Hindlimb muscle (tissue), 1 donor: ENCODE measurements at regions not wholly inside any gene's neighbourhood (a gene's known extent, or its start where the extent isn't known, plus 50 kb on each side); places are given as distances from the start of the nearest gene placed in this dataset.

Source experiments
- DNase-seq: peaks from one replicate; pipeline ENCODE4 v3.0.0-alpha.2; 2013

DNA sequence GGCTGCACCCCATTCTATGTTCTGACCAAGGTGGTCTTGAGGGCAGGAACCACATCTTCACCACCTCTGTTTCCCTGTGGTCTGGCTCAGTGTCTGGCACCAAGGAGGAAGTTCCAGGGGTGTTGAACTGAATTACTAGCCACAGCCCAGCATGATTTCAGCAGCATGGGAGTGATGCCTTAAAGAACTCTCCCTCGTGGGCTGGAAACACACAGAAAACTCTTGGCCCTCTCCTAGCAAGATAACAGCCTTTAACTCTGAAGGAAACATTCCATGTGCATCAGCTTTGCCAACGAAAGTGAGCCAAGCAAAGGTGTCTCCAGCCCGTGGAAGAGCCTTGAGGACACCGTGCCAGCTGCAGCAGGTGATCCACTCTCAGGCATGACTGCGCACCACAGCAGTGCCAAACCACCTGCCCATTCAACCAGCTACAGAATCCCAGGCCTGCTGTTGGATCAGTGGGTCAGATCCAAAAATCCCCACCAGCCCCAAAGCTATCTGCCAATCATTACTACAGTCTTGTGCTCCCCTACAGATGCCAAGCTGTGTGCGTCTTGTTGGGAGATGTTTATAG, 124.8 kb downstream of the TTC32 start:
- no peak for DNase-seq

DNA sequence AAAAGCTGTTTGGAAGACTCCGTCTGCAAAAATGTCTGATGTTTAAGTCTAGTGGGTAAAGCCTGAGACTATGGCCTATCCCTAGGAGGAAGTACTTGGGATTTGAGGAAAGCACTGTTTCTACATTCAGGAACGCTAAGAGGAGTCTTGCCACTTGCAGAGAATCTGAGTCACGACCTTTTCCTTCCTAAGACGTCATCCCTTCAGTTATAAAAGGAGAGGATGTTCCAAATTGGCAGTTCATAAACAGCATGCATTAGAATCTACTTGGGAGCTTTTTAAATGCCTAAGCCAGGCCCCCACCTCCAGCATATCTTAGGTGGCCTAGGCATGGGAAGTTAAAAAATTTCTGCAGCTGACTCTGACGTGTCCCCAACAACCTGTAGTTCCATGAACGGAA, 125.9 kb downstream of the TTC32 start:
- no peak for DNase-seq

DNA sequence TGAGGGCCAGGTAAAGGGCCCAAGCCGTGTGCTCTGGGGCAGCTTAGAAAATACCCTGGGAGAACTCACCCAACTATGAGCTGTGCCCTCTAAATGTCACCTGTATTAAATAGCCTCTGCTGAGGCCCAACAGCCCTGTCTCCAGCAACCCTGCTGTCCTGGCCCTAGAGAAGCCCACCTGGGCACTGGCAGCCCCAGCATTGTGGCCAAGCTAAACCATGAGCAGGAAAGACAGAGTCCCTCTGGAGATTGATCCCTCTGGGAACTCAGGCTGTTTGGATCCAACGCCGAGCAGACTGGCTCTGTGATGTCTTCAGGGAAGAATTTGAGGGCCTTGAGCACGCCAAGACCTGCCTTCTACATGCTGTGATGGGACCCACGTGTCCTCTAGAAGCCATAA, 126.5 kb downstream of the TTC32 start:
- no peak for DNase-seq

DNA sequence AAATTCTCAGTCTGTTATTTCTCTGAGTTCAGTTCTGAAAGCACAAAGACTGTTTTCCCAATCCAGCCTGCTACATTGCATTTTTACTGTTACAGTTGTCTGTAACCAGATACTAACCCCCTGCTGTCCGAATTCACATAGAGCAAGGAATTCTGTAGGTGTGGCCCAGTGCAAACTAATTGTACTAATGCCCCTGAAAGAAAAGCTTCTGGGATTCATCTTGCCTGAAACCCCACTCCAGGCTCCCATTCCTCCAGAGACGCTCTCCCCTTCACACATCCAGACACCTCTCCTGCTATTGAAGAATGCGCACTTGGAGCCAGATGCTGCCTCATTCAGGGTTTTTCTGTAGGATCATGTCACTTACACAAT, 127.0 kb downstream of the TTC32 start:
- no peak for DNase-seq

DNA sequence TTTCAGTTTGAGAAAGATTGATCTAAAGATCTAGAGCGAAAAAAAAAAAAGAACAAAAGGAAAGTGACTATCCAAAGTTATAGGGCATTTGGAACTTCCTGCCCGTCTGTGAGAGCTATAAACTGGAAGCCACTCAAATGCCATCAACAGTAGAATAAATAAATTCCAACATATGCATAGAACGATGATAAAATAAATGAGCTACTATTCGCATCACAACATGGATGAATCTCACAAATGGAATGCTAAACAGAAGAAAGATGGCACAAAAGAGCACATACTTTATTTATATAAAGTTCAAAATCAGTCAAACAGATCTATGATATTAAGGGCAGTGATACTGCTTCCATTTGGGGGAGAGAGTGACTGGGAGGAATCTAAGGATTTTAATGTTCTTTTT, 128.8 kb downstream of the TTC32 start:
- DNase-seq, result no peak

DNA sequence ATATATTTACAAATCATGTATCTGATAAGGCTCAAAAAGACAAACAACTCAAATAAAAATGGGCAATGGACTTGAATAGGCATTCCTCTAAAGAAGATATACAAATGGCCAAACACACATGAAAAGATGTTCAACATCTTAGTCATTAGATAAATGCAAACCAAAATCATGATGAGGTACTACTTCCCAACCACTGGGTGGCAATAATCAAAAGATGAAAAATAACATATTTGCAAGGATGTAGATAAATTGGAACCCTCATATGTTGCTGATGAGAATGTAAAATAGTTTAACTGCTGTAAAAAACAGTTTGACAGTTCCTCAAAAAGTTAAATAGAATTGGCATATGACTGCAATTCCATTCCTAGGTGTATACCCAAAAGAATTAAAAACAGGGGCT, 132.3 kb downstream of the TTC32 start:
- DNase-seq, result no peak

DNA sequence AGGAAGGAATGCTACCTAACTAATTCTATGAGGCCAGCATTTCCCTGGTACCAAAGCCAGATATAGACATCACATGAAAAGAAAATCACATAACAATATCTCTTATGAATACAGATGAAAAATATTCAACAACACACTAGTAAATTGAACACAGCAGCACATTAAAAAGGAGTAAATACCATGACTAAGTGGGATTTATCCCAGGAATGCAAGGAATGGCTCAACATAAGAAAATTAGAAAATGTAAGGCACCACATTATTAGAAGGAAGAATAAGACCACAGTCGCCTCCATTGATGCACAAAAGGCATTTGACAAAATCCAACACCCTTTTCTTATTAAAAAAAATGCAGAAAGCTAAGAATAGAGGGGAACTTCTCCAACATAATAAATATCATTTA, 133.9 kb downstream of the TTC32 start:
- no peak for DNase-seq

DNA sequence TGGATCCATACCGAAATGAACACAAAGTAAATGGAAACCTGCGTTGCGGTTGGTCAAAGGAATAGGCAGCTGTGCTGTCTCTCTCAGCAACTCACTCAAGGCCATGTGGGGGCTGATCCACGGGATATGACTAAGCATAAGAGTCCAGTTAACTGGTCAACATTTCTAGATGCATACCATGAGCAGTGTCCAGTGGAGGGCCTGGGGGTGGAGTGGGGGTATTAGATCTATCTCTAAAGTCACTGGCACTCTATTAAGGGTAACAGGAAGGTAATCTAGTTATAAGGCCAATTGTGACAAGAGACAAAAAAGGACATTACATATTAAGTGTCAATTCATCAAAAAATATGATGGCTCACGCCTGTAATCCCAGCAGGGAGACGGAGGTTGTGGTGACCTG, 136.8 kb downstream of the TTC32 start:
- no peak for DNase-seq

DNA sequence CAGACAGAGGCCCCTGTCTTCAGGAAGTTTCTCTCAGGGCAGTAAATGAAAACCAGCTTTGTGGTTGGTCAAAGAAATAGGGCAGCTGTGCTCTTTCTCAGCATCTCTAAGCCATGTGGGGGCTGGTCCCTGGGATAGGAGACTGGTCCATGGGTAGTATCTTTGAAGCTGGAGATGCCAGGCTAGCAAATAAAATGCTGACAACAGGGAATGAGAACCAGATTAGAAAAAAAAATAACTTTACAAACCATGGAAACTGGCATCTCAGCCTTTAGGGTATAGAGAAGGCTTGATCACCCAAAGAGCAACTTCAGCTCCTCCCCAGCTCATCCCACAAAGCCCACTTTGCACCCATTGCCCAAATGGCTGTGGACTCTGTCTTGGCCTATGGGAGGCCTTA, 138.1 kb downstream of the TTC32 start:
- no peak for DNase-seq

DNA sequence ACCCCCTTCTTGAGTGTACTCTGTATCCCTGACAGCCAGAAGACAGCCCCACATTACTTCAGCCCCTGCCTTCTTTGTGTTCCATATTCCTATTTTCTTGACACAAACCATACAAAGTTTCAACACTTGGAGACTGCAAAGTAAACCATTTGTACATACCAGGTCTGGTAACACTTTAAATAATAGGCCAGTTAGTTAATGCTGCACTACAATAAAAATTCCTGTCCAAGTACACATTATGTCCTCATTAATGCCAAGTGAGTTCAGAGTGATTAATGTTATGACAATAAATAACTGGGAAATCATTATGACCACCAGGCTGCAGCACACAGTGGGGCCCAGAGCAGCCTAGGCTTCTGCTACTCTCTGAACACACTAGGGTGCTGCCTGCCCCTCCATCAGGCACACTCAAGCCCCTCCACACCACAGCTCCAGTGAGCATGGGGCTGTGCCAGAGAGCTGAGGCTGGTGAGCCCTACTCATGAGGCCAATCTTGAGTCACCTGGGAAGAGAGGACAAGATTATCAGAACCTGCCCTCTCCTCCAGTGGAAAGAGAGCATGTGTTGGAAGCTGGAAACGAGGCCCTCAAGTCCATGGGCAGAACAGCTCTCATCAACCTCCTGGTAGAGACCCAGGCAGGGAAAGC, 138.7 kb downstream of the TTC32 start:
- no peak for DNase-seq

DNA sequence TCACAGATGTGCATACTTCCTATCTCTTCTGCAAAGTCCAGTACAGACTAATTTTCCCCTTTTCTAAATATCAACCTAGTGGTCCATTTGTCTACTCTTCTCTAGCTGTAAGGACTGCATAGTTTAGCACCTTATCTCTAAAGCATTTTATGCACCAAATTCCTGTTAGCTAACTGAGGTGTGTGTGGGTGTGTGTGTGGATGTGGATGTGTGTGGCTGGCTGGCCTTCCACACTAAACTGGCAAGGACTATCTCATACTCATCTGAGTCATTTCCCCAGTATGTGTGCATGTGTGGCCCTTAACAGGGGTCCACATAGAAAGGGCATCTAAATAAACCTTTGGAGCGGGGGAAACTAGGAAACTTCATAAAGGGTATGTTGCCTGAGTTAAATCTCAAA, 139.6 kb downstream of the TTC32 start:
- no peak for DNase-seq

DNA sequence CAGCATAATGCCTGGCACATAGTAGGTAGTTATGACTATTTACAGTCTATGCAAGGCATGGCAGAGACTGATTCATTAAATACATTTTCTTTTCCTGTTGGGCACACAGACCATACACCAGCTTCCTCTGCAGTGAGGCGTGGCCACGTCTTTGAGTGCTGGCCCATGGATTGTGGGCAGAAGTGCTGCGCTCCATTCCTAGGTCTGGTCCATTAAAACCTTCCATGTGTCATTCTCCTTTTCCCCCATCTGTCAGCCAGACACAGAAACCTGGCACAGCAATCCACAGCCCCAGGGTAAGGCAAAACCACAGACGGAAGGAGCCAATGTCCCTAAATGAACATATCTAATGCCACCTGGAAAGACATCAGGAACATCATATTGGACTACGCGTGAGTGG, 141.9 kb downstream of the TTC32 start:
- no peak for DNase-seq

DNA sequence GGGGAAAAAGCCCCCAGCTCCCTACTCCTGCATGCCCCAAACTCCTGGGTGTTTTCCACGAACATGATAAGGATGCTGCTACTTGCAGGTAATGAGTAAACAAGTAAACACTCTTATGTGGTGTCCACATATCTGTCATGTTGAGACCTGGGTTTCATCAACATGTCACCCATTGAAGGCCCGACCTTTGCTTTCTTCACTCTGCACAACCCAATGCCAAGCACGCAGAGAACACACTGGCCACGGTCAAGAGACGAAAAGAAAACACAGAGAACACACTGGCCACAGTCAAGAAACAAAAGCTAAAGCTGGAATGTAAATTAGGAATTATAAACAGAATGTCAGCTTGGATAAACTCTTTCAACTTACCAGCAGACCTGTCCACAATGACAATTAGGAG, 143.1 kb downstream of the TTC32 start:
- no peak for DNase-seq

DNA sequence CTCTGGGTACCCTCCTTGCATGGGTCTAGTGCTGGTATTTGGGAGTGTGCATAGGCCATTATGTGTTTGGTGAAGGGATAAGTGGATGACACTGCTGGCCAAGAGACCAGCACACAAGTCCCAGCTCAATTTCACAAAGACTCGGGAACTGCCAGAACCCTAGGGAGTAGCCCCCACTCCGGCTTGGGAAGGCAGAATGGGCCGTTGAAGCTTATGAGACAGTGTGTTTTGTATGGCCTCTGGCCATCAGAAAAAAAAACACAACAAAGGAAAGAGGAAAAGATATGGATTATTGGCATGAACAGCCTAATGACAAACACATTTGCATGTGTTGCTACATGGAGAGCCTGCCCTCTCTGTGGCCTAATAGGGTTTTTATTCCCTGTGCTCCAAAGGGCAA, 144.2 kb downstream of the TTC32 start:
- no peak for DNase-seq

DNA sequence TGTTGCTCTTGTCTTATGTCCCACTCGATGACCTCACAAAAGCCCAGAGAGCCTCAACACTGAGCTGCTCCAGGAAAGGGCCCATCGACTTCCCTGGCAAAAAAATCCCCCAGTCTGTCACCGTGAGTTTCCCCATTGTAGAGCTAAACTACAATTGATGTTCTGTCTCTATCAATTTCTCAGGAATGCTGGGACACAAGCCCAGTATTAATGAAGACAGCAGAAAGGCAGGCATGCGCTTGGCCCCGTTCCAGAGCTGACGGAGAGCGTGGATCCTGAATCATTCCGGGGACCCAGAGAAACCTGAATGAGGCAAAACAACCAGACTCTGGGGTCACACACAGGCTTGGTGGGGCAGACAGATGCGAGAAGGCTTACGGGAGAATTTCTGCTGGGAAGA, 146.9 kb downstream of the TTC32 start:
- DNase-seq, result no peak

DNA sequence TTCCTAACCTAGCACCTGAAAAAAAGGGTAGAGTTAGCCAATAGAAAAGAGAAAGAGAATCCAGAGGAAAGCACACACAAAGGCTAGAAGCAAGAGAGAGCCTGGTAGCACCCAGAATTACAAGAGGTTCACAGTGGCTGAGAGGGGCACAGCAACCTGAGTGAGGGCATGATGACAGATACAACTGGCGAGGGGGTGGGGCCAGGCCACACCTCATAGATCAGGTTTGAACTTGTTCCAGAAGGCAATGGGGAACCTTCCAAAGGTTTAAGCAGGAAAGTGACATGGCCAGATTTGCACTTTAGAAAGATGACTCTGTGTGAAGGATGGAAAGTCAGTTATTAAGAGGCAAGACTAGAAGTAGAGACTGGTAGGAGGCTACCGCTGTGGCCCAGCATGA, 148.0 kb downstream of the TTC32 start:
- no peak for DNase-seq

DNA sequence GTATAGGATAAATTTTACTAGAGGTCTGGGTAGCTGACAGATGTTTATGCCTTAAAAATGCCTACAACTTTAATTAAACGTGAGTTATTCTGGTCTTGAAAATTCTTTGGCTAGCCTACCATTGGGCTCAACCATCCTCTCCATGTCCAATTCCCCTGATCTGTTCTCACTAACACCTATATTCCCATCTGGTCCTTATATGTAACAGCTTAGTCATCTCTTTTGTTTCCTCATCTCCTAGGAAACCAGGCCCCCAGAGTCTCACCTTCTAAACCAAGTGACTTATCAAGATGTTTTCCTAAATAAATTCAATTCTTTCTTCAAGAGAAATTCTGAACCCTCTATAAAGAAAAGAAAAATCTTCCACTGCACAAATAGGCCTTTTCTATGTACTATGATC, 148.5 kb downstream of the TTC32 start:
- DNase-seq, result no peak

DNA sequence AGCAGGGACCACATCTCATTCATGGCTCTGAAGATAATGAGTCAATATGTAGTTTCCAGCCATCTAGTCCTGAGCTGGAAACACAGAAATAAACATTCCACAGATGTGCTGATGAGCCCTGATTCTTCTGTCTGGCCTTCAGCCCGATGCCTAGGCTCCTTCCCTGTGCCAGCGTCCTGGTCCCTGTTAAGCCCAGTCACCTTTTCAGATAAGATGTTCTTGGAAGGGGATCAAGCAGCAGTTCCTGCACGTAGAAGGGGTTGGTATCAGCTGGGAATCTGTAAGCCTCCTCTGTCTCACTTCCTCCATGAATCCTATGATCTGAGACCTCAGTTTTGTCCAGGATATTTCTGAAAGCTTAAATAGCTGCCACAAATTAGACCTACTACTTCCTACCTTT, 149.3 kb downstream of the TTC32 start:
- no peak for DNase-seq

DNA sequence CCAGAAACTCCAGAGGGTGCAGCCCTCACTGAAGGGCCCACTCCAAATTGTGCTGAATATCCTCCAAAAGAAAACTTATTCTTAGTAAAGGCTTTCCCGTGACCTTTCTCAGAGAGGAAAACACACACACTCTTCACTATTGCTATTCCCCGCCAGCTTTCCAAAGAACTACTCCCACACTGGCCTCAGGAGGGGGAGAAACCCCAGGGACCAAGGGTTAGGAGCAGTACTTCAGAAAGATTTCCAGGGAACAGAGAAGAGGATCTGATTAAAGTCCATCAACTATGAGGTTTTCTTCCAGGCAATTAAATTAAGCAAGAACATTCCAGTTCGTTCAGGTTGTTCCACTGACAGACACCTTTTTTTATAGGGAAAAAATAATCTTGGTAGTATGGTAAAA, 150.2 kb downstream of the TTC32 start:
- no peak for DNase-seq

DNA sequence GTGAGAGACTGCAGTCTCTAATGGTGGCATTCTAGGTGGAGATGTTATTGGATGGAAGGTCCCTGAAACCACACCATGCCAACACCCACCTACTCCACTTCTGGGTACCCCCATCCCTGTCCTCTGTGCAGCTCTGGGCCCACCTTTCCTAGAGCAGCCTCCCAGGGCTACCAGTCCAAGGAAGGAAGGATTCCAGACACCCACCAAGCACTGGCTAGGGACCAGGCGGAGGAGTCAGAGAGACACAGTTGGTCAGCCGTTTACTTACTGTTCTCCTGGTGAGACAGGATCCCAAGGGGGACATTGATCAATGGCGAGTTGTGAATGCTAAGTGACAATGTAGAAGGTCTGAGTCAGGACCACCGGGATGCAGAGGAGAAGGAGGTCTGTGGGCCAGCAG, 151.6 kb downstream of the TTC32 start:
- no peak for DNase-seq

DNA sequence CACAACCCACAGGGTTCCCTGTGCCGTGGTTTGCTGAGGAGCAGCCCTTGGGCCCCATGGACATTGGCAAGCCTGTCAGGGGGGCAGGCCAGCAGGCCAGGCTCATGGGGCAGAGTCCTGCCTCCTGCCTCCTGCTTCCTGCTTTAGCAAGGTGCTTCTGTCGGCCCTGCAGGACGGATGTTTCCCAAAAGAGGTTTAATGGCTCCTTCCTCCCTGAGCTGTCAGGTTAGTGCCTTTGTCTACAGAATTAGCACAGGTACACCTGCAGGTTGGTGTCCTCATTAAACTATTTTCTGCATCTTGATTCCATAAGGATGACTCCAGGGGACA, 152.3 kb downstream of the TTC32 start:
- no peak for DNase-seq

DNA sequence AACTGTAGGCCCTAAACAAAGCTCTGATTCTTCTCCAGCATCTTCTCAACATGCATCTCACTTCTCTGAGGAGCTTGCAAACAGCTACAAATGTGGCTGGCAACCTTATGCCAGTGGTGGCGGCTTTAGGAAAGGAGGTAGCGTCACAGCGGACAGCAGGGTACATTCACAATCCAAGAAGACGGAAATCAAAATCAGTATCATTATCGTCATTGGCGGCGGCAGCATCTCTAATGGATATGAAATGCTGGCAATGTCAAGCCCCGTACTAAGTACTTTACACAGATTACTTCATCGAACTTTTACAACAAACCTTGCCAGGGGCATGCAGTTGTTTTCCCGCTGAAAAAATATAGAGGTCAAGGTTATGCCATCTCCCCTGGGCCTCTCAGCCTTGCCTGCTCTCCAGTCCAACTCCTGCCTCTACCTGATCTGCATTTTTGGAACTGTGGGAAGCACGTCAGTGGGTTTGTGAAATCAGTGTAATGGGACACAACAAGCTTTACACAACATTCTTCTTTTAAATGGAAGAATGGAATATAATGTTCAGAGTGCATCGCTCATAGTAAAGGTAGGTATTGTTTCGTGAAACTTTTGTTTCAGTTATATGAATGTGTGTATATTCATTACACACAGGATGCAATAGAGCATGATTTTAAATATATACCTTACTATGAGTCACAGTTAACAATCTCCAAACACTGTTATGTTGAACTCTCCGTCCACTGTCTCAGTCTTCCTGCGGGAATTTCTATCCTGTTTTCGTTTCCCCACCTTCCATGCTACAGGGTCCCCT, 152.9 kb downstream of the TTC32 start:
- no peak for DNase-seq

DNA sequence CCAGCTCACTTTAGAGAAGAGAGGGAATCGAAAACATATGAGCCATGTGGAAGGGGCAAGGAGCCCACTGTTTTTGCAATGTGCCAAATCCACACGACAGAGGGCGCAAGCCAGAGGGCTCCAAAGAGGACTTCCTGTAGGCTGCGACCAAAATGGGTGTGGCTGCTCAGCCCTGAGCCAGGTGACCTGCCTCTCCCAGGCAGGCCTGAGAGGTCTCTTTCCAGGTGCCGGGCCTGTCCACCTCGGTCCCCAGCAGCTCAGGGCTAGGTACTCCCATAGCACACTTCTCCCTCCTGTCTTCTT, 153.8 kb downstream of the TTC32 start:
- DNase-seq, result no peak

DNA sequence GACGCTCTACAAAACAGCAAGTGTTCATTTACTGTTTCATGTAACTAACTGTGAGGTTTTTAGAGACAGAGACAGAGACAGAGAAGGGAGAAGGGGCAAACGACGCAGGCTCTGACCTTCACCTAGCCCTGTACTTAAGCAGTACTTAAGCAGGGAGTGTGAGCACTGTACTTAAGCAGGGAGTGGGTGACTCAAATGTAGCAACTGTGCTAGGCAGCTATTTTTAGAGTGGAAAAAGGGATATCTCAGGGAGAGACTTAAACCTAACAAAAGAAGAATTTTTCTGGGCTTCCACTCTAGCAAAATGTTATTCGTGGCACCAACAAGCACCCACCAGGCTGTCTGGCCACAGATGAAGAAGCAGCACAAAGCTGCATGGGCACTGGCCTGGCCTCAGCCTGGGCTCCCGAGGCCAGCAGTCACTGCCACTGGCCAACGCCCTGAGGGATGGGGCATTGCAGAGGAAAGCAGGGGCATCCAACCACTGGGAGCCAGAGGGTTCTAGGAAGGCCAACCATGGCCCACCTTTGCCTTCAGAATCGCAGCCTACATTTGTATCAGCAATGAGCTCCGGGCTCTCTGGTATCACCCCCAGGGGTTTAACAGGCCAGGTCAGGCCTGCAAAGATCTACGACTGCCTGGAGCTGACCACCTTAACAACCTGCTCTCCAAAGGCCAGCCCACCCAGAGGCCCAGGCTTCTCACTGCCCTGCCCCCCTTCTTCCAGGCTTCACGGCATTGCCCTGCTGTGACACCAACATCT, 154.3 kb downstream of the TTC32 start:
- DNase-seq, result no peak
